ENCODE measurements at regions not wholly inside any gene's neighbourhood (a gene's known extent, or its start where the extent isn't known, plus 50 kb on each side); places are given as distances from the start of the nearest gene placed in this dataset.

GRCh38 chr10:33833566-33833965 lies 499.1 kb upstream of the NRP1 start:
- TF ChIP-seq REST (IDR thresholded peaks at IDR 0.05; ENCODE audit: low read depth) (no peak), ZBTB7A (IDR thresholded peaks at IDR 0.05; ENCODE audit: low read depth) (no peak), EGR1 (IDR thresholded peaks at IDR 0.05) (no peak), YY1 (IDR thresholded peaks at IDR 0.05; ENCODE audit: low read depth) (no peak), EP300 (IDR thresholded peaks at IDR 0.05; ENCODE audit: borderline replicate concordance) (no peak), CEBPB (IDR thresholded peaks at IDR 0.05) (no peak), NFIC (IDR thresholded peaks at IDR 0.05) (no peak), USF1 (IDR thresholded peaks at IDR 0.05) (no peak), MAX (IDR thresholded peaks at IDR 0.05) (no peak), RAD21 (IDR thresholded peaks at IDR 0.05; ENCODE audit: low read depth) (no peak)

- TF ChIP-seq RAD21 (IDR thresholded peaks at IDR 0.05; ENCODE audit: low read depth) (no peak), EGR1 (IDR thresholded peaks at IDR 0.05) (no peak), EP300 (IDR thresholded peaks at IDR 0.05; ENCODE audit: borderline replicate concordance) (no peak), CREB1 (IDR thresholded peaks at IDR 0.05; ENCODE audit: low read depth) (no peak), TCF12 (IDR thresholded peaks at IDR 0.05; ENCODE audit: low read depth) (no peak), NFIC (IDR thresholded peaks at IDR 0.05) (no peak), YY1 (IDR thresholded peaks at IDR 0.05; ENCODE audit: low read depth) (no peak), ZBTB7A (IDR thresholded peaks at IDR 0.05; ENCODE audit: low read depth) (no peak), CEBPB (IDR thresholded peaks at IDR 0.05) (no peak), USF1 (IDR thresholded peaks at IDR 0.05) (no peak), TAF1 (IDR thresholded peaks at IDR 0.05; ENCODE audit: low read depth) (no peak), REST (IDR thresholded peaks at IDR 0.05; ENCODE audit: low read depth) (no peak), FOXM1 (IDR thresholded peaks at IDR 0.05; ENCODE audit: borderline replicate concordance, low read depth) (no peak), TEAD4 (IDR thresholded peaks at IDR 0.05) (no peak), MAX (IDR thresholded peaks at IDR 0.05) (no peak)
Measured at GRCh38 chr10:33832124-33832787, 497.8 kb upstream of the NRP1 start.

GRCh38 chr10:33831591-33831990 lies 497.1 kb upstream of the NRP1 start:
- TF ChIP-seq MAX (IDR thresholded peaks at IDR 0.05) (no peak), FOXM1 (IDR thresholded peaks at IDR 0.05; ENCODE audit: borderline replicate concordance, low read depth) (no peak), USF1 (IDR thresholded peaks at IDR 0.05) (no peak), REST (IDR thresholded peaks at IDR 0.05; ENCODE audit: low read depth) (no peak), CREB1 (IDR thresholded peaks at IDR 0.05; ENCODE audit: low read depth) (no peak), NFIC (IDR thresholded peaks at IDR 0.05) (no peak), TAF1 (IDR thresholded peaks at IDR 0.05; ENCODE audit: low read depth) (no peak), TCF12 (IDR thresholded peaks at IDR 0.05; ENCODE audit: low read depth) (no peak), EP300 (IDR thresholded peaks at IDR 0.05; ENCODE audit: borderline replicate concordance) (no peak), YY1 (IDR thresholded peaks at IDR 0.05; ENCODE audit: low read depth) (no peak), EGR1 (IDR thresholded peaks at IDR 0.05) (no peak), RAD21 (IDR thresholded peaks at IDR 0.05; ENCODE audit: low read depth) (no peak), TEAD4 (IDR thresholded peaks at IDR 0.05) (no peak), ZBTB7A (IDR thresholded peaks at IDR 0.05; ENCODE audit: low read depth) (no peak), CEBPB (IDR thresholded peaks at IDR 0.05) (no peak)
